K562 (cell line): ENCODE measurements at regions not wholly inside any gene's neighbourhood (a gene's known extent, or its start where the extent isn't known, plus 50 kb on each side); places are given as distances from the start of the nearest gene placed in this dataset.

Source experiments
- ATAC-seq: fragments of 200-7000 bp; cut with Tn5 transposase; 3 replicates; pipeline ENCODE4 v1.9.1; 2020; ENCODE audit warnings: moderate library complexity
- BruUV-seq: library from RNA; stranded (reverse); fragments of 400-500 nt; replicated peaks from 2 replicates; lab custom pipeline; 2021; lab: Mats Ljungman, UMichigan
- CTCF ChIA-PET: fragments of 300-600 bp; formaldehyde crosslinking; extraction: SDS; loops from one replicate; lab custom pipeline; 2021; ENCODE audit warnings: low intra/inter-chr PET ratio; lab: Yijun Ruan, JAX
- POLR2A ChIA-PET: fragments of 300-600, 350-650 bp; sonication (Branson Sonifier 250); formaldehyde crosslinking; extraction: SDS; loops from one replicate; lab custom pipeline; 2021; ENCODE audit warnings: antibody characterized with exemption, inconsistent platforms; lab: Yijun Ruan, JAX
- DNase-seq, 4 experiments: peaks; one replicate each; pipeline versions ENCODE4 v3.0.0 to v3.0.0-alpha.2; 2011 to 2018; ENCODE audit warnings: low spot score in 3 of 4, mixed read lengths in 3 of 4; ENCODE audit errors: extremely low read depth in 1 of 4
- FAIRE-seq: peaks from 2 replicates; lab custom pipeline; 2011; peaks lifted over from hg19 to GRCh38; lab: Jason Lieb, UNC
- H2AFZ ChIP-seq: 2 replicates; pipeline ENCODE4 v1.6.0; 2011; ENCODE audit warnings: low read depth, low read length, control low read depth, inconsistent platforms
- H3K27ac ChIP-seq: fragments of 200-600 bp; 3 replicates; pipeline ENCODE4 v1.8.0; 2011; ENCODE audit warnings: low read depth, mild to moderate bottlenecking, control low read depth, inconsistent platforms, low read length, moderate library complexity, mixed read lengths; ENCODE audit errors: extremely low read depth
- H3K27me3 ChIP-seq, 2 experiments: fragments of 300-600 bp in 1 of 2; 2 replicates in 1 of 2; 3 replicates in 1 of 2; pipeline versions ENCODE4 v1.6.0 to v1.8.0; 2011; ENCODE audit warnings: inconsistent platforms in 2 of 2, low read length in 2 of 2, mild to moderate bottlenecking in 1 of 2, mixed read lengths in 1 of 2, moderate library complexity in 1 of 2; ENCODE audit not compliant: control insufficient read depth in 2 of 2, insufficient read depth in 2 of 2
- H3K36me3 ChIP-seq: fragments of 300-600 bp; 3 replicates; pipeline ENCODE4 v1.8.0; 2011; ENCODE audit warnings: mild to moderate bottlenecking, low read length, inconsistent platforms; ENCODE audit not compliant: control insufficient read depth, insufficient read depth
- H3K4me1 ChIP-seq, 2 experiments: fragments of 200-600 bp in 1 of 2; replicated peaks in 1 of 2; 2 replicates in 1 of 2; 3 replicates in 1 of 2; pipeline versions ENCODE4 v1.5.1 to v1.8.0; 2011; ENCODE audit warnings: inconsistent platforms in 2 of 2, low read length in 2 of 2, mild to moderate bottlenecking in 1 of 2, mixed read lengths in 1 of 2, moderate library complexity in 1 of 2; ENCODE audit not compliant: control insufficient read depth in 2 of 2, insufficient read depth in 2 of 2
- H3K4me2 ChIP-seq: 2 replicates; pipeline ENCODE4 v1.6.1; 2011; ENCODE audit warnings: low read length, control low read depth, inconsistent platforms, mixed read lengths; ENCODE audit not compliant: insufficient read depth
- H3K4me3 ChIP-seq: fragments of 200-600 bp; sonication (generic), shearing (Covaris generic); 2 replicates; pipeline ENCODE4 v1.5.1; 2016; ENCODE audit warnings: control low read depth, inconsistent platforms
- H3K79me2 ChIP-seq: fragments of 200-600 bp; 3 replicates; pipeline ENCODE4 v1.8.0; 2011; ENCODE audit warnings: low read length, inconsistent platforms; ENCODE audit not compliant: control insufficient read depth, insufficient read depth
- H3K9ac ChIP-seq, 2 experiments: 2 replicates each; pipeline versions ENCODE4 v1.6.0 to v1.6.1; 2011; ENCODE audit warnings: low read depth in 2 of 2, low read length in 2 of 2, control low read depth in 1 of 2, inconsistent platforms in 1 of 2, mild to moderate bottlenecking in 1 of 2, mixed read lengths in 1 of 2; ENCODE audit not compliant: insufficient read depth in 1 of 2
- H3K9me1 ChIP-seq: one replicate; pipeline ENCODE4 v1.6.0; 2011; ENCODE audit warnings: inconsistent platforms, mild to moderate bottlenecking, low read length, moderate library complexity; ENCODE audit not compliant: control insufficient read depth, insufficient read depth
- H3K9me3 ChIP-seq: replicated peaks from 2 replicates; pipeline ENCODE4 v1.5.1; 2011; ENCODE audit warnings: low read depth, low read length, inconsistent platforms; ENCODE audit not compliant: control insufficient read depth, insufficient read depth
- H4K20me1 ChIP-seq: replicated peaks from 2 replicates; pipeline ENCODE4 v1.6.1; 2011; ENCODE audit warnings: low read length, inconsistent platforms, mixed read lengths; ENCODE audit not compliant: control insufficient read depth, insufficient read depth
- FOXA1 ChIP-seq: fragments of 450-650 bp; IDR thresholded peaks from 2 replicates; pipeline ENCODE4 v1.6.1; 2016; ENCODE audit warnings: mild to moderate bottlenecking, borderline replicate concordance
- JUN ChIP-seq, 2 experiments: sonication (generic) in 1 of 2; formaldehyde crosslinking in 1 of 2; IDR thresholded peaks; 2 replicates each; pipeline versions ENCODE4 v1.6.1 to v1.8.0; 2012 to 2022; ENCODE audit warnings: borderline replicate concordance in 2 of 2, mild to moderate bottlenecking in 2 of 2, improper control_type of control experiment in 1 of 2, low read depth in 1 of 2, low read length in 1 of 2, missing genetic modification reagents in 1 of 2
- MAFK ChIP-seq: IDR thresholded peaks from 2 replicates; pipeline ENCODE4 v1.6.1; 2011; ENCODE audit warnings: low read length, improper control_type of control experiment
- POLR2B ChIP-seq: fragments of 450-650 bp; IDR thresholded peaks from 2 replicates; pipeline ENCODE4 v1.6.1; 2018; ENCODE audit warnings: low read depth; ENCODE audit not compliant: partially characterized antibody
- PREB ChIP-seq: sonication (generic); formaldehyde crosslinking; IDR thresholded peaks from 2 replicates; pipeline ENCODE4 v1.8.1; 2023; ENCODE audit warnings: mild to moderate bottlenecking, missing genetic modification reagents
- SIX5 ChIP-seq, 2 experiments: IDR thresholded peaks; 2 replicates each; pipeline ENCODE4 v1.6.1; 2011; ENCODE audit warnings: low read length in 2 of 2, borderline replicate concordance in 1 of 2, low read depth in 1 of 2, mild to moderate bottlenecking in 1 of 2, moderate library complexity in 1 of 2; ENCODE audit not compliant: insufficient read depth in 1 of 2
- STAT6 ChIP-seq: sonication (generic); formaldehyde crosslinking; IDR thresholded peaks from 2 replicates; pipeline ENCODE4 v1.8.1; 2023; ENCODE audit warnings: mild to moderate bottlenecking, missing genetic modification reagents
- TGIF2 ChIP-seq: sonication (generic); formaldehyde crosslinking; IDR thresholded peaks from 2 replicates; pipeline ENCODE4 v1.8.1; 2022; ENCODE audit warnings: mild to moderate bottlenecking, missing genetic modification reagents, moderate library complexity
- TRIM24 ChIP-seq, 2 experiments: fragments of 450-650 bp; IDR thresholded peaks; 2 replicates each; pipeline ENCODE4 v1.6.1; 2016
- ZC3H4 ChIP-seq: sonication (generic); formaldehyde crosslinking; IDR thresholded peaks from 2 replicates; pipeline ENCODE4 v1.9.0; 2021; ENCODE audit warnings: missing genetic modification reagents, borderline replicate concordance
- WGBS: fragments of 100-300 bp; shearing (Covaris generic); methylation state at CpG from one replicate; pipeline ENCODE4 v1.1.6; 2016; ENCODE audit warnings: low coverage, mixed read lengths; ENCODE audit not compliant: insufficient coverage; ENCODE audit errors: missing lambda C conversion rate; 5-methylcytosine and 5-hydroxymethylcytosine counted together
- in situ Hi-C: fragments of 300-500 bp; cut with MboI; formaldehyde crosslinking; loops from 4 replicates; pipeline ENCODE4 v1.15.0; 2018; ENCODE audit warnings: inconsistent platforms, mixed read lengths
- intact Hi-C: fragments of 100-400 bp; cut with micrococcal nuclease; formaldehyde crosslinking; loops from 2 replicates; pipeline ENCODE4 v1.14.2; 2022

- H3K27me3 ChIP-seq = no peaks in the 10 kb centered on the region
- no TSS peak for BruUV-seq
- H3K9ac ChIP-seq = no peak overlapping the region
- H3K9me1 ChIP-seq = no peaks in the 10 kb centered on the region
- ChIA-PET POLR2A (no interaction called here), CTCF (no interaction called here)
- no peaks in the 10 kb centered on the region for H3K36me3 ChIP-seq
- no peaks in the 10 kb centered on the region for H3K9me3 ChIP-seq
- under 1% methylated on average over 9 of the region's 9 CpGs for WGBS
- no peak overlapping the region for H3K4me3 ChIP-seq
- no peak overlapping the region for H3K27ac ChIP-seq
- DNase-seq (no peak), FAIRE-seq (no peak), ATAC-seq (no peak)
- no peak overlapping the region for H2AFZ ChIP-seq
- no peaks in the 10 kb centered on the region for H3K4me1 ChIP-seq
- H4K20me1 ChIP-seq = no peaks in the 10 kb centered on the region
- no peaks in the 10 kb centered on the region for H3K79me2 ChIP-seq
- no peak overlapping the region for H3K4me2 ChIP-seq
- intact Hi-C loops = no loop called here
- no peak for TF ChIP-seq PREB (CRISPR knock-in tag)
- no peak for TF ChIP-seq ZC3H4 (CRISPR knock-in tag)
- no peak for TF ChIP-seq STAT6 (CRISPR knock-in tag)
- no peak for TF ChIP-seq TRIM24 (IDR thresholded peaks at IDR 0.05)
- TF ChIP-seq POLR2B = no peak
- TF ChIP-seq MAFK = no peak
- TF ChIP-seq JUN (IDR thresholded peaks at IDR 0.05; ENCODE audit: borderline replicate concordance, low read depth, low read length) = no peak
- no peak for TF ChIP-seq JUN (CRISPR knock-in tag; IDR thresholded peaks at IDR 0.05; ENCODE audit: borderline replicate concordance)
- TF ChIP-seq SIX5 (IDR thresholded peaks at IDR 0.05; ENCODE audit: borderline replicate concordance in 1 of 2, insufficient read depth in 1 of 2, low read depth in 1 of 2, low read length in 2 of 2) = no peak
- no peak for TF ChIP-seq TGIF2 (CRISPR knock-in tag)
- TF ChIP-seq FOXA1 = no peak
- TF ChIP-seq, all 486 proteins: peak for 0
- in situ Hi-C loops = no loop called here
These were observed 169.6 kb downstream of the ZNF365 start for GRCh38 chr10:62543571-62544355.
